DMS114 treated with DMSO at 0.1 percent for 48 hours (cell line): ENCODE measurements at regions not wholly inside any gene's neighbourhood (a gene's known extent, or its start where the extent isn't known, plus 50 kb on each side); places are given as distances from the start of the nearest gene placed in this dataset.

Source experiments
- DNase-seq: peaks from one replicate; lab custom pipeline; 2025; ENCODE audit not compliant: unreplicated experiment; lab: John Stamatoyannopoulos, UW

DNA sequence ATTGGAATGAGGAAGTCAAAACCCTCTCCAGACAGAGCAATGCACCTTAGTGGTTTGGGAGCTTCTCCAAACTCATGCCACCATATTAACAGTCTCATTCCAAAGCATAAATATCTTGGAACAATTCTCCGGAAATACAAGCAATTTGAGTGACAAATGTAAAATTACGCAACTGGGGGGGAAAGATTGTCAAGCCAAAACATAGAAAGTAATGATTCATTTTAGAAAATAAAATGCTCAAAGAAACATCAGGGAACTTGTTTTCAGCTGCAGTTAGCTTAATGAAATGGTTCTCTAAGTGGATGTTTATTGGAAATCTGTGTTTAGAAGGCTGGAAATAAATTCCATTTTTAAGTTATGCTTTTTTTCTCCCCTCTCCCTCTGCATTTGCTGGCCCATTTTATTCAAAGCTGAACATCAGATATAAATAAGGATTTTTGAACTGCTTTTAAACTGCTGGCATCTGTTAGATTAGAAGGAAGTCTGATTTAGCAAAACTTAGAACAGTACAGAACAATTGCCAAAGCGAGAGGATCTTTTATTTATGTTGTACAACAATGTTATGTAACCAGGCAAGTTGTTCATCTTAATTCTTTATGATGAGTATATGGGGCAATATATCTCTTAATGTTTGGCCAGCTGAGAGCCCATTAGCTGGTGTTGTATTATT lies 551.9 kb downstream of the PRELID2 start:
- no peak for DNase-seq

DNA sequence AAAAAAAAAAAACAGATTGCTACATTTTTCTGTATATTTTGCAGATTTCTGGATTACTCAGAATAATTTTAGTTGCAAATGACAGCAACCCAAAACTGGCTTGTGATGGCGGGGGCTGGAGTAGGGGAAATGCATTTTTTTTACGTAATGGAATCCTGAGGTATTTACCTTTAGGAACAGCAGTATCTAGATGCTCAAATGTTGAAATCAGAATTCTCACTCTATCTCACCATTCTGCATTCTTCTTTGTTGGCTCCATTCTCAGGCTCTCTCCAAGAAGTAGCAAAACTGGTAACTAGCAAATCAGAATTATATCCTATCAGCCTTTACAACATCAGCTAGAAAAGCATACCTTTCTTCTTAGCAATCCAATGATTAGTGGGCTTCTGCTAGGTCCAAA lies 554.3 kb downstream of the PRELID2 start:
- no peak for DNase-seq

DNA sequence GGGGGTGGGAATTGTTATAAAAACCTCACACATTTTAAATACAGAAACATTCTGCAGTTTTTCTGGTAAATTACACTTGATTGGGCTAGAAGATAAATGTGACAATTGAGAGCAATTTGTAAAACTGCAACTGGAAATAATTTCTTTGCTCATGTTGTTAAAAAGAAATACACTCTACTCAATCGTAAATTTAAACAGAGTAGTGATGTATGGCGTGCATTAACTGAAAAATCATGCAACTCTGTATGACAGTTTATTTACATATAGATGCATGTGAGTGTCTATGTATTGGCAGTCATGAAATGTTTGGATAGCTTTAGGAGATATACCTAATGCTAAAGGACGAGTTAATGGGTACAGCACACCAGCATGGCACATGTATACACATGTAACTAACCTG lies 554.9 kb downstream of the PRELID2 start:
- no peak for DNase-seq

DNA sequence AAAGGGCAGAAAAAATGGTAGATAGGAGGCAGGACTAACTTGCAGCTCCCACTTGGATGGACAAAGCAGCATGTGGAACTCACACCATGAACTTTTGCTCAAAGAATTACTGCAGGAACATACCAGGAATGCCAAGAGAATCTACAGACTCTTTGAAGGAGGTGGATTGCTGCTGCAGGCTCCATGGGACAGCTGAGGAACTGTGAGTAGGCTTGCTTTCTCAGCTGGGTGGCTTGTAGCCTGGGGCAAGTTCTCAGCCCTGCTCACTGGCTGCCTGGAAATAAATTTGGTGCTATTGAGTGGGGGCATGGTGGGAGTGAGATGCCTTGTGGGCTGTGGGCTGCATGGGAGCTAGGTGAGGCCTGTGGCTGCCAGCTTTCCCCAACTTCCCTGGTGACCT lies 574.5 kb downstream of the PRELID2 start:
- DNase-seq, result no peak

DNA sequence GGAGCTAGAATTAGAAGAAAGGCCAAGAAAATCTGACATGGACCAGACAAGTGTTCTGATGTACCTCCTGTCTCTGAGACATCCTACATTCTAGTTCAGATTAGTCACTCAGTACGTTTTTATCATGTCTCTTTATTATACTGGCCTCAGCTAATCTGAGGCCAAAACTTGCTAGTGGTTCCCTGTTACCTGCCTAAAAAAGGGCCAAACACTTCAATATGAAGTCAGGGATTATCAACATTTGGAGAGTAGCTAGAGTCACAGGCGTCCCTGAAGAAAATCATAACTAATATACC lies 587.4 kb downstream of the PRELID2 start:
- no peak for DNase-seq

DNA sequence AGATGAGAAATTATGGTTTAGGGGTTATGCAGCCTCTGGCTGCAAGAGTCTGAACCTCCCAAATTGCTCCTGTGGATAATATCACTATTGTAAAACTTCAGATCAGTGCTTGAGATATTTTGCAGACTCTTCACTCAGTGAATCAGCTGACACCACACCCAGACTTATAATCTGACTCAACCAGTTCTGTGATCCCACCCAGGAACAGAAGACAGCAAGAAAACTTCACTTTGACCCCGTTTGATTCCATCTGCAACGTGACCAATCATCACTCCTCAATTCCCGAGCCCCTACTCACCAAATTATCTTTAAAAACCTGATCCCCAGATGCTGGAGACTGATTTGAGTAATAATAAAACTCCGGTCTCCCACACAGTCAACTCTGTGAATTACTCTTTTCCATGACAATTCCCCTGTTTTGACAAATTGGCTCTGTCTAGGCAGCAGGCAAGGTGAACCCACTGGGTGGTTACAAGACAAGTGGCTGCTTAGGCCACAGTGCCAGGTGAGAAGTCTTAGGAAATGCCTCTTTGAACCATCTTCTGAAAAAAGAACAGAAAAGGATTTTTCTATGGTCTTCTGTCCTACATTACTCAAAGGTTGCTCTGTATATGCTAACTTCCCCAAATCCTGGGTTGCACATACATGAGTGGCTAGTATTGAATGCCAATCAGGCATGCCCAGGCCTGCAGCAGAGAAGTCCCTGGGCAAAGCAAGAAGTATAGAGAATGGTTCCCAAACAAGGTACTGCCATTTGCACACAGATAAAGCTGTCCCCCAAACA lies 588.0 kb downstream of the PRELID2 start:
- no peak for DNase-seq

DNA sequence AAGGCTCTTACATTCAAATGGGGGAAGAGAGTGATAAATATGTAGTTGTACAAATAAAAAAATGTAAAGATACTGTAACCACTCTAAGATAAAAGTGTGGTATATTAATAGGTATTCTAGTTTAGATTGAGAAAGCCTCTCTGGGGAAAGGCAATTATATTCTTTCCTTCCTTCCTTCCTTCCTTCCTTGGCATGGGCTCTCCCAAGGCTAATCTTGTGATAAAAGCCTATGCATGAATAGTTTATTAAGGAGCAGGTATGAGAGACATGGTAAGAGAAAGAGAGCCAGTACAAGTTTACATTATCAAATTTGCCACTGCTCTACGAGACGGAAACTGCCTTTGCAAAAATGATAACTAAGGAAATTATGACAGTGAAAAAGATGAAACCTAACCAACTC lies 588.8 kb downstream of the PRELID2 start:
- DNase-seq, result no peak

DNA sequence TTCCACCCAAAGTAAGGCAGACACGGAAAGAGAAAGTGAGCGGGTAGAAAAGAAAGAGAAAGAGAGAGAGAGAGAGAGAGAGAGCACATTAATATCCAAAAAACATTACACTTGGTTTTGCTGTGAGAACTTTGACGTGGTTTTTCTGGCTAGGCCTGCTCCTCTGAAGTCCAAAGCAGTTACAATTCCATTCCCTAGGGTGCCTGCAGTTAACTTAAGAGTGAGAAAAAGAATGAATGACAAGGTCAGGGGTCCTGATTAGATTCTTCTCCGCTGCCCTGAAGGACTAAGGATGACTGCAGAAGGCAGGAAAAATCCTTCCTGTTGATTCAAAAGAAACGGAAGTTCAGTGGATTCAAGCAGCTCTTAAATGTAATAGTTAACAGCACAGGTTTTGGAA lies 589.8 kb downstream of the PRELID2 start:
- no peak for DNase-seq

DNA sequence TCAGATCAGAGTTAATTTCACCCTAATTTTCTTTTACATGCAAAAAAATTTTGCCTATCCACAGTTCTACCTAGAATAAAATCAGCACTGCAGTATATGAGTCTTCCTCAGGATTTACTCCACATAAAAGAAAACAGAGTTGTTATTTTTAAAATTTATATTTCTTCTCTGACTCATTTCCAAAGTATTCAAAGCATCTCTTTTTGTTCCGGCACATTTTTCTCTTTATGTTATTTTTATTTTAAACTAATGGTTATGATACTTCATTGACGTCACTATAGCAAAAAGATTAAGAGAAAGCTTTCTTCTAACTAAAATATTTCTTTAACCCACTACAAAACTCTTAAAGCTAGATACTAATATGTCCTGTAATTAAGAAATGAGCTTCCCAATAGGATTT lies 590.4 kb downstream of the PRELID2 start:
- DNase-seq, result no peak

DNA sequence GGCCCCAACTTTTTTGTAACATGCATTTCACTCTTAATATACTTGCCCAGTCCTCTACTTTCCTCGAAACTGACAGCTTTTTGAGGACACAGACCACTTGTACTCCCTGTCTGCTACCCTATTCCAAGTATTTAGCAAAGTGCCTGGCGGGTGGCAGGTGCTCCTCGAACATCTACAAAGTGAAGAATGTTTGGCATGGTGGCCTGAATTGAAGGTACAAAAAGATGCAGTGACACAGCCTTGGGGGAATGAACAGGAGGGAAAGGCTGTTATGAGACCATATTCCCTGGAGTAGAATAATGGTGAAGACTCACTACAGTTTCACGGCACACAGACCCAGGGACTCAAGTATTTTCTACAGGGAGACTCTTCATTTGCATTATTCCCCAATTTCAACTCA lies 590.9 kb downstream of the PRELID2 start:
- DNase-seq, result no peak

DNA sequence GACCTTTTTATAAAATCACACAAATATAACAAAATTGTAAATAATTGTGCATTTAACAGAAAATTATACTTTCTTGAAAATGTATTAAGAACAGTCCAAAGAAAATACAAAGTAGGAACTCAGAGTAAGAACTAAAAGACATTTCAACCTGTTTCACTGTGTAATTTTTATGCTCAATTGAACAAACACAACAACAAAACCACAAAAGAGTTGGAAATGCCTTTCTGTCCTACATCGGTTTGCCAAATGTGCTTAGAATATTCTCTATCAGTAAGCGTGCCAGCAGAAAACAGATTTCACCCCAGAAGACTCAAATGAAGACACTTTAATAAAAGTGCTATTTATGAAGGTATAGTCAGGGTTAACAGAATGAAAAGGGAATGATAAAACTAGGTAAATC lies 592.1 kb downstream of the PRELID2 start:
- no peak for DNase-seq

DNA sequence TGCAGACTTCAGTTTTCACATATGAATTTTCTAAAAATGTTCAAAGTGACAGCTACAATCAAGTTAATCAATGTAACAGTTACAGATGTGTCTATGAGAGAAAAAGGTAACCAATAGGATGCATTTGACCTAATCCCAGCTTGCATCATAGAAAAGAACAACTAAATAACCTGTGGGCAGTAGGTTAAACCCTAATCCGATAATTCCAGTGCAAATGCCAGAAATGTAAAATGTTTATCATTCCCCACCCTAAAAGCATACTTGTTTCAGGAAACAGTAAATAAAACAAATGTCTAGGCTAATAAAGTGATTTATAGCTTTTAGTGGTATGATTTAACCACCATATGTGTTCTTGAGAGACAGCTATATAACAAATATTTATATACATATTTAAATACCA lies 592.6 kb downstream of the PRELID2 start:
- DNase-seq, result no peak

DNA sequence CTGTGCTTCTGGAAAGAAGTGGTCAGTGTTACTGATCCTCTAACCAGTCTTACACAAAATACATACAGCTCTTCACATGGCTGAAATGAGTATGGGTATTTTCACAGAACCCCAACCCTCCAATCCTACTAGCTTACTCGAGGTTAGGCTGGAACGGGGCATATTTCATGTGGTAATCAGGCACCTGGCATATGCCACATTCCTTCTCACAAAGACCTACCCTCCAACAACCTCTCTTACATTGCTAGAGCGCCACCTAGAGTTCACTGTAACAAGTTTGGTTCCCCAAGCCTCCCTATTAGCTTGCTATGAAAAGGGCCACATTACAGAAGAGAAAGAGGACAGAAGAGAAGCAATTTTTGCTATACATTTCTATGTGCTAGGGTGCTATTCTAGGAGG lies 597.3 kb downstream of the PRELID2 start:
- no peak for DNase-seq

DNA sequence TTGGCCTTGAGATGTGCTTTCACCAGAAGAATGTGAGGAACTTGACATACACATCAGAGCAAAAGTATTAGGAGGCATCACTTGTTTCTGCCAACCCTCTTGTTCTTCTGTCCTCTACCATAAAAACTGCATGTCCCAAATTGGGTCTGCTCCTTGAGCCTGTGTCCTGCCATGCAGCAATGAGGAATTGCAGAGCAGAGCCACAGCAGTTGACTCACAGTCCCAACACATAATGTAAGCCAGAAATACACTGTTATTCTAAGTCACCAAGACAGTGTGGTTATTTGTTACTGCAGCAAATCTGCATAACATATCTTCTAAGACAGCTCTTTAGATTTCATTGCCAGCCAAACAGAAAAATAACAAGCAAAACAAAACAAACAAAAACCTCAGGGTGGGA lies 598.2 kb downstream of the PRELID2 start:
- no peak for DNase-seq

DNA sequence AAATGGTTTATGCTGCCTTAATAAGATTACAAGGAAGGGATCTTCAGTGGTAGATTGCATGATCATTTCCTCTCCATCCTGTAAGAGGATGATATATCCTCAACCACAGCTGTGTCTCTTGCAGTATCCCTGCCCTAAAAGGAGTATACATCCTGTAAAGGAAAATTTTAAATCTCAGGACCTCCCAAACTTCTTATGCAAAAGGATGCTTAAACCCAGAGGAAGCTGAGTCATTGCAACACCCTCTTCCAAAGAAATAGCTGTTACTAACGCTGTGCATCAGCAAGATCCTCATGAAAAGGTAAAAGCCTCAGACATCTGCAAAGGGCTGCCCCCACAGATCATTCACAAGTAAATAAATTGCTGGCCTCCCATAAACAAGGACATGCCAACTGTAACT lies 599.0 kb downstream of the PRELID2 start:
- DNase-seq, result no peak

DNA sequence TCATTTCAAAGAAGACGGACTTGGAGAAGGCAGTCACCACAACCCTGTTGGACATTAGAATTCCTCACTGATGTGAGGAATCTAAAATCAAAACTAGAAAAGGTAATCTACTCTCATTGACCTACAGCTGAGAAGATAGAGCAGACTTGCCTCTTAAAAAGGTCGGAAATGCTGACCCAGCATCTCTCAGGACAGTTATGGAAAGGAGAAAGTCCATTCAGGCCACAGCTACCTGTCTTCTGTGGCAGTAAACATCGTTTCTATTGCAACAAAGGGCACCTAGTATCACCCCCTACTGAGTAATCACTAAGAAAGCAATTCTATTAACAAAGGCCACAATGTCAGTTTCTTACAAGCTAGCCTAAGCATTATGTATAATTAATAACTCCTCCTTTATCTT lies 601.7 kb downstream of the PRELID2 start:
- DNase-seq, result no peak

DNA sequence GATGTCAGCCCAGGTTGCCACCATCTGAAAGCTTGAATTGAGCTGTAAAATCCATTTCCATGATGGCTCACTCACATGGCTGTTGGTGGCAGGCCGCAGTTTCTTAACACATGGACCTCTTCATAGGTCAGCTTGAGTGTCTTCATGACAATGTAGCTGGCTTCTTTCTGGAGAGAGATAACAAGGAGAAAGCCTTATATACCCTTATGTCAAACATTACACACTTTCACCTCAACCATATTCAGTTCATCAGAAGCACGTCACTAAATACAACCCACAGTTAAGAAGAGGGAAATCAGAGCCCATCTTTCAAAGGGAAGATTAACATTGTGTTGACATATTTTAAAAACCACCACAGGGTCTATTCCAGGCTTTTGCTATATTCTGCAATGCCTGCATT lies 604.4 kb downstream of the PRELID2 start:
- no peak for DNase-seq

DNA sequence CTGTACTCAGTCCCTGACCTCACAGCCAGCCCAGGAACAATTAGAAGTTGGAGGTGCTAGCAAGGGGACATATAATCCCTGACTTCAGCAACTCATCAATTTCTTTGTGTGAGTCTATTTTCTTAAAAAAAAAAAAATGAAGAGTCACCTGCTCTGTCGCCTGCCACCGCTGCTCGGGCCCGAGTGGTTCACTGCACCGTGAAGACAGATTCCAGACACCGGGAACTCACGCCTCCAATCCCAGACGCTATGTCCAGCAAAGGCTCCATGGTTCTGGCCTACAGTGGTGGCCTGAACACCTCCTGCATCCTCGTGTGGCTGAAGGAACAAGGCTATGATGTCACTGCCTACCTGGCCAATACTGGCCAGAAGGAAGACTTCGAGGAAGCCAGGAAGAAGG lies 606.6 kb downstream of the PRELID2 start:
- DNase-seq, result no peak

DNA sequence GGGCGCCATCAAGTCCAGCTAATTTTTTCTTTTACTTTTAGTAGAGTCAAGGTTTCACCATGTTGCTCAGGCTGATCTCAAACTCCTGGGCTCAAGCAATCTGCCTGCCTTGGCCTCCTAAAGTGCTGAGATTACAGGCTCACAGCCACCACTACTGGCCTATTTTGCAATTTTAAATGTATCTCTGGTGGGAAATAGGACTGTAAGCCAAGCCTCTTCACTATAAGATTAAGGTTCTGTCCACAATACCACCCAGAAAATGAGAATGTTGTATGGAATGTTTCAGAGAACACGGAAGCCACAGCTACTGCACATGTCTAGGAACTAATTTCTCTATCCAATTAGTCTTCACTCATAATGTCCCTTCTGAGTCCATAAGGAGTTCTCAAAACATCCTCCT lies 607.3 kb downstream of the PRELID2 start:
- no peak for DNase-seq

DNA sequence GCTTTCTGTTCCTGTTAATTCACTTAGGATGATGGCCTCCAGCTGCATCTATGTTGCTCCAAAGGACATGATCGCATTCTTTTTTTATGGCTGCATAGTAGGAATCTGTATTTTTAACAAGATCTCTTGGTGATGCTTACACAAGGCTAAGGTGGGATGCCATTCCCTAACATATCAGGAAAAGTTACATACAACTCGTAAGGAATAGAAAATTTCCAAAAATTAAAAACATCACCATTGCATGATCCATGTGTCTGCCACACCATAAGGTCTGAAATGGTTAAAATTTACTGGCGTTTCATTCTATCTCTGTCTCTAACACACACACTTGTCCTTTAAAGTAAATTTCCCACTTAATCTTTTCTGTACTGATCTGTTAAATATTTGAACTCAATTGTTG lies 608.4 kb downstream of the PRELID2 start:
- DNase-seq, result no peak

DNA sequence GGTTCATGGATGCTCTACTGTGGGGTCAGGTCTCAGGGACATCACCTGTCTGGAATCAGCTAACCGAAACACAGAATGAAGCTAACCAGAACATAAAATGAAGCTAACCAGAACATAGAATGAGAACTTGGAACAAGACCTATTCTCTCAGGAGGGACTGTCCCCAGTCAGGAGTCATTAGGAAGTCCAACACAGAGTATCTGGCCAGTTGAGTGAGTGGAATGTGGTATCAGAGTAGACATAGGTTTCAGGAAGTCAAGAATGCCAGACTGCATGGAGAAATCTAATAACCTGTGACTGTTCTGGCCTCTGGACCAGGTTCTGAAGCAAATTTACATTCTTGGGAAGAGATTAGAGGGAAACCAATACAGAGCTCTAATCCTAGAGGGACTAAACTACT lies 609.6 kb downstream of the PRELID2 start:
- DNase-seq, result no peak

DNA sequence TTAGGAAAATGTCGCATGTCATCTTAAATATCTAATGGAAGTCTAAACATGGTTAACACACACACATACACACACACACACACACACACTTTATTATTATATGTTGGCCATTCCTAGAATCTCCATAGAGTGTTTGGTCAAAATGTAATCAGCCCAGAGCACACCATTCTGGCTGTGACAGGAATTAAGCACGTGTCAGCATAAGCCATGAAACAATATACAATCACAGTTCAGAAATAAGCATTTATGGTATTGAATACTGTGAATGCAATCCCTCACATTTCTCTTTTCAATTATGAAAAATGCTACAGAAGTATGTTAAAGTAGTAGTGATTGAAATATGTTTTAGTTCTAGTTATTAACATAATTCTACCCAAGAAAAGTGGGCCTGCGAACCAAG lies 611.6 kb downstream of the PRELID2 start:
- DNase-seq, result no peak

DNA sequence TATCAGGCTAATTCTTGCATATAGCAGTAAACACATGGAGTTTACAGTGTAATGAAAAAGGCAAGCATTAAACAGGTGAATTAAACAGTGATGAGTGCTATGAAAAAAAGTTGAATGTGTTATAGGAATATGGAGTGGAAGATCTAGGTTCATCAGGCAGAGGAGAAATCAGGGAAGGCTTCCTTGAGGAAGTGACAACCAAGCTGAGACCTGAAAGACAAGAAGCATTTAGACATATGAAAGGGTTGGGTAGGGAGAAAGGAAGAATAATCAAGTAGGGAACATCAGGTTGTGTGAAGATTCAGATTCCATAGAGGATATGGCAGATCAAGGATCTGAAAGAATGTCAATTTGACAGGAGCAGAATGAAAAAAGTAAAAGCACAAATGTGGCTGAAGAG lies 612.5 kb downstream of the PRELID2 start:
- no peak for DNase-seq
